HEK293 (cell line): ENCODE measurements at regions not wholly inside any gene's neighbourhood (a gene's known extent, or its start where the extent isn't known, plus 50 kb on each side); places are given as distances from the start of the nearest gene placed in this dataset.

Experiments used
- CTCF ChIP-seq: fragments of 450-650 bp; formaldehyde crosslinking; IDR thresholded peaks from 2 replicates; pipeline ENCODE4 v1.5.1; 2016; ENCODE audit warnings: missing biosample characterization, missing genetic modification characterization
- REST ChIP-seq: fragments of 450-650 bp; formaldehyde crosslinking; IDR thresholded peaks from 2 replicates; pipeline ENCODE4 v1.5.1; 2016; ENCODE audit warnings: missing biosample characterization, missing genetic modification characterization
- ZBTB1 ChIP-seq: fragments of 450-650 bp; formaldehyde crosslinking; IDR thresholded peaks from 2 replicates; pipeline ENCODE4 v1.5.1; 2016; ENCODE audit warnings: missing biosample characterization, missing genetic modification characterization
- ZBTB17 ChIP-seq: fragments of 450-650 bp; formaldehyde crosslinking; IDR thresholded peaks from 2 replicates; pipeline ENCODE4 v1.5.1; 2016; ENCODE audit warnings: missing biosample characterization, missing genetic modification characterization
- ZNF175 ChIP-seq: fragments of 450-650 bp; formaldehyde crosslinking; IDR thresholded peaks from 2 replicates; pipeline ENCODE4 v1.5.1; 2016; ENCODE audit warnings: missing biosample characterization, missing genetic modification characterization
- ZNF335 ChIP-seq: fragments of 450-650 bp; formaldehyde crosslinking; conservative IDR thresholded peaks from 2 replicates; pipeline ENCODE4 v1.5.1; 2016; ENCODE audit warnings: missing biosample characterization, missing genetic modification characterization
- ZNF830 ChIP-seq: fragments of 450-650 bp; IDR thresholded peaks from 2 replicates; pipeline ENCODE4 v1.5.0; 2018; ENCODE audit warnings: missing biosample characterization, missing genetic modification characterization, low read depth, mild to moderate bottlenecking, moderate library complexity
- TF ChIP-seq, protein P1 (sequence below): fragments of 450-650 bp; formaldehyde crosslinking; IDR thresholded peaks from 2 replicates; pipeline ENCODE4 v1.5.1; 2016; ENCODE audit warnings: missing biosample characterization, missing genetic modification characterization
- TF ChIP-seq, protein P2 (sequence below): fragments of 450-650 bp; formaldehyde crosslinking; IDR thresholded peaks from 2 replicates; pipeline ENCODE4 v1.5.1; 2016; ENCODE audit warnings: missing biosample characterization, missing genetic modification characterization

DNA sequence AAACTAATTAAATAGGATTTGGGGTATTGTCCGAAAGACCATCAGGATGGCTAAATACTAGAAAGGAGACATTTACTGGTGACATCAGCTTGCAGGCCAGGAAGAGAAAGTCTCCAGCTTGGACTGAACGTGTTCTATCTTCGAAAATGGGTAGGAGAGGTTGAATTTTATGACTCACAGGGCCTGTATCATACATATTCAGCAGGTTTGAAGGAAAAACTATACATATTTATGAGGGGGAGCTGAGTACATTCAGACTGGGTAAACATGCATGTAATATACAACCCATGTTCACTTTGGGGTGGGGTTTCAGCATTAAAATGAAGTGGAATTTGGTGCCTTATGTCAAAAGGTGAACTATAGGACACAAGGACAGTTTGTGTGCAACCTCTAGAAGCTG lies 129.3 kb upstream of the CRBN start:
- TF ChIP-seq, protein P1, sequence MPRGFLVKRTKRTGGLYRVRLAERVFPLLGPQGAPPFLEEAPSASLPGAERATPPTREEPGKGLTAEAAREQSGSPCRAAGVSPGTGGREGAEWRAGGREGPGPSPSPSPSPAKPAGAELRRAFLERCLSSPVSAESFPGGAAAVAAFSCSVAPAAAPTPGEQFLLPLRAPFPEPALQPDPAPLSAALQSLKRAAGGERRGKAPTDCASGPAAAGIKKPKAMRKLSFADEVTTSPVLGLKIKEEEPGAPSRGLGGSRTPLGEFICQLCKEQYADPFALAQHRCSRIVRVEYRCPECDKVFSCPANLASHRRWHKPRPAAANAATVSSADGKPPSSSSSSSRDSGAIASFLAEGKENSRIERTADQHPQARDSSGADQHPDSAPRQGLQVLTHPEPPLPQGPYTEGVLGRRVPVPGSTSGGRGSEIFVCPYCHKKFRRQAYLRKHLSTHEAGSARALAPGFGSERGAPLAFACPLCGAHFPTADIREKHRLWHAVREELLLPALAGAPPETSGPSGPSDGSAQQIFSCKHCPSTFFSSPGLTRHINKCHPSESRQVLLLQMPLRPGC (tag by site-specific recombination): no peak
- TF ChIP-seq CTCF (tag by site-specific recombination) (no peak), ZNF335 (no peak), ZNF830 (tag by site-specific recombination) (no peak), REST (tag by site-specific recombination) (no peak), ZBTB17 (tag by site-specific recombination) (no peak), ZBTB1 (tag by site-specific recombination) (no peak), ZNF175 (tag by site-specific recombination) (no peak)
- TF ChIP-seq, protein P2, sequence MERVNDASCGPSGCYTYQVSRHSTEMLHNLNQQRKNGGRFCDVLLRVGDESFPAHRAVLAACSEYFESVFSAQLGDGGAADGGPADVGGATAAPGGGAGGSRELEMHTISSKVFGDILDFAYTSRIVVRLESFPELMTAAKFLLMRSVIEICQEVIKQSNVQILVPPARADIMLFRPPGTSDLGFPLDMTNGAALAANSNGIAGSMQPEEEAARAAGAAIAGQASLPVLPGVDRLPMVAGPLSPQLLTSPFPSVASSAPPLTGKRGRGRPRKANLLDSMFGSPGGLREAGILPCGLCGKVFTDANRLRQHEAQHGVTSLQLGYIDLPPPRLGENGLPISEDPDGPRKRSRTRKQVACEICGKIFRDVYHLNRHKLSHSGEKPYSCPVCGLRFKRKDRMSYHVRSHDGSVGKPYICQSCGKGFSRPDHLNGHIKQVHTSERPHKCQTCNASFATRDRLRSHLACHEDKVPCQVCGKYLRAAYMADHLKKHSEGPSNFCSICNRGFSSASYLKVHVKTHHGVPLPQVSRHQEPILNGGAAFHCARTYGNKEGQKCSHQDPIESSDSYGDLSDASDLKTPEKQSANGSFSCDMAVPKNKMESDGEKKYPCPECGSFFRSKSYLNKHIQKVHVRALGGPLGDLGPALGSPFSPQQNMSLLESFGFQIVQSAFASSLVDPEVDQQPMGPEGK (tag by site-specific recombination): no peak
